GDM1 (cell line): ENCODE measurements at regions not wholly inside any gene's neighbourhood (a gene's known extent, or its start where the extent isn't known, plus 50 kb on each side); places are given as distances from the start of the nearest gene placed in this dataset.

ENCODE experiments used
- DNase-seq: peaks from one replicate; lab custom pipeline; 2025; lab: John Stamatoyannopoulos, UW

- no peak for DNase-seq
These were observed 198.2 kb downstream of the KIF4B start for GRCh38 chr5:155211764-155212163.

- DNase-seq = no peak
These were observed 208.8 kb downstream of the KIF4B start for GRCh38 chr5:155222393-155222792.

- DNase-seq = no peak
These were observed 215.6 kb downstream of the KIF4B start for GRCh38 chr5:155229135-155229534.

- DNase-seq = no peak
These were observed 226.2 kb downstream of the KIF4B start for GRCh38 chr5:155239803-155240202.

GRCh38 chr5:155250596-155250995 is 237.0 kb downstream of the KIF4B start:
- DNase-seq = no peak

GRCh38 chr5:155252025-155252424 is 238.5 kb downstream of the KIF4B start:
- DNase-seq = no peak

GRCh38 chr5:155252717-155253116 is 239.2 kb downstream of the KIF4B start:
- DNase-seq = no peak

- DNase-seq = no peak
These were observed 240.8 kb downstream of the KIF4B start for GRCh38 chr5:155254399-155254798.

GRCh38 chr5:155258161-155258560 is 244.6 kb downstream of the KIF4B start:
- no peak for DNase-seq

GRCh38 chr5:155259648-155260047 is 246.1 kb downstream of the KIF4B start:
- no peak for DNase-seq

GRCh38 chr5:155260798-155261197 is 247.2 kb downstream of the KIF4B start:
- no peak for DNase-seq

GRCh38 chr5:155263381-155263780 is 249.8 kb downstream of the KIF4B start:
- no peak for DNase-seq

- DNase-seq = no peak
These were observed 251.3 kb downstream of the KIF4B start for GRCh38 chr5:155264809-155265208.

- DNase-seq = no peak
These were observed 255.3 kb downstream of the KIF4B start for GRCh38 chr5:155268770-155269425.

- DNase-seq = no peak
These were observed 257.2 kb downstream of the KIF4B start for GRCh38 chr5:155270725-155271124.

- no peak for DNase-seq
These were observed 260.9 kb downstream of the KIF4B start for GRCh38 chr5:155274484-155274883.

GRCh38 chr5:155275222-155275621 is 261.7 kb downstream of the KIF4B start:
- DNase-seq = no peak

- DNase-seq = no peak
These were observed 262.7 kb downstream of the KIF4B start for GRCh38 chr5:155276231-155276630.

- no peak for DNase-seq
These were observed 265.0 kb downstream of the KIF4B start for GRCh38 chr5:155278532-155278931.

GRCh38 chr5:155282503-155283107 is 269.1 kb downstream of the KIF4B start:
- DNase-seq = no peak

- DNase-seq = no peak
These were observed 272.2 kb downstream of the KIF4B start for GRCh38 chr5:155285706-155286105.

- DNase-seq = no peak
These were observed 277.4 kb downstream of the KIF4B start for GRCh38 chr5:155290937-155291336.

- no peak for DNase-seq
These were observed 280.1 kb downstream of the KIF4B start for GRCh38 chr5:155293605-155294178.

- DNase-seq = no peak
These were observed 281.6 kb downstream of the KIF4B start for GRCh38 chr5:155295111-155295510.
